ENCODE measurements at regions not wholly inside any gene's neighbourhood (a gene's known extent, or its start where the extent isn't known, plus 50 kb on each side); places are given as distances from the start of the nearest gene placed in this dataset.

- no peak for TF ChIP-seq JUND (IDR thresholded peaks at IDR 0.05; ENCODE audit: low read depth)
- in situ Hi-C loops (cut with HindIII; ENCODE audit: low pct_unique_long_range_greater_than_20kb, low sequenced_read_pairs) = no loop called here
- no peak for DNase-seq (ENCODE audit: low read depth in 1 of 2, low spot score in 1 of 2)
These were observed 190.5 kb upstream of the GALNTL6 start for GRCh38 chr4:171622729-171623128.

- TF ChIP-seq JUND (IDR thresholded peaks at IDR 0.05; ENCODE audit: low read depth) = no peak
- in situ Hi-C loops (cut with HindIII; ENCODE audit: low pct_unique_long_range_greater_than_20kb, low sequenced_read_pairs) = no loop called here
- no peak for DNase-seq (ENCODE audit: low read depth in 1 of 2, low spot score in 1 of 2)
These were observed 191.6 kb upstream of the GALNTL6 start for GRCh38 chr4:171621646-171622045.

GRCh38 chr4:171612907-171613306 lies 200.3 kb upstream of the GALNTL6 start:
- no peak for TF ChIP-seq JUND (IDR thresholded peaks at IDR 0.05; ENCODE audit: low read depth)
- no peak for DNase-seq (ENCODE audit: low read depth in 1 of 2, low spot score in 1 of 2)
- in situ Hi-C loops (cut with HindIII; ENCODE audit: low pct_unique_long_range_greater_than_20kb, low sequenced_read_pairs) = no loop called here

- no peak for DNase-seq (ENCODE audit: low read depth in 1 of 2, low spot score in 1 of 2)
- in situ Hi-C loops (cut with HindIII; ENCODE audit: low pct_unique_long_range_greater_than_20kb, low sequenced_read_pairs) = no loop called here
- TF ChIP-seq JUND (IDR thresholded peaks at IDR 0.05; ENCODE audit: low read depth) = no peak
These were observed 210.4 kb upstream of the GALNTL6 start for GRCh38 chr4:171602638-171603355.

GRCh38 chr4:171601091-171601490 lies 212.1 kb upstream of the GALNTL6 start:
- in situ Hi-C loops (cut with HindIII; ENCODE audit: low pct_unique_long_range_greater_than_20kb, low sequenced_read_pairs) = no loop called here

GRCh38 chr4:171599628-171600027 lies 213.6 kb upstream of the GALNTL6 start:
- in situ Hi-C loops (cut with HindIII; ENCODE audit: low pct_unique_long_range_greater_than_20kb, low sequenced_read_pairs) = no loop called here
- DNase-seq (ENCODE audit: low read depth in 1 of 2, low spot score in 1 of 2) = no peak
- TF ChIP-seq JUND (IDR thresholded peaks at IDR 0.05; ENCODE audit: low read depth) = no peak

More at GRCh38 chr4:171601091-171601490, 212.1 kb upstream of the GALNTL6 start:
- no peak for TF ChIP-seq JUND (IDR thresholded peaks at IDR 0.05; ENCODE audit: low read depth)
- no peak for DNase-seq (ENCODE audit: low read depth in 1 of 2, low spot score in 1 of 2)

- TF ChIP-seq JUND (IDR thresholded peaks at IDR 0.05; ENCODE audit: low read depth) = no peak
- in situ Hi-C loops (cut with HindIII; ENCODE audit: low pct_unique_long_range_greater_than_20kb, low sequenced_read_pairs) = no loop called here
- DNase-seq (ENCODE audit: low read depth in 1 of 2, low spot score in 1 of 2) = no peak
These were observed 218.9 kb upstream of the GALNTL6 start for GRCh38 chr4:171594293-171594692.

GRCh38 chr4:171590716-171591115 lies 222.5 kb upstream of the GALNTL6 start:
- TF ChIP-seq JUND (IDR thresholded peaks at IDR 0.05; ENCODE audit: low read depth) = no peak
- DNase-seq (ENCODE audit: low read depth in 1 of 2, low spot score in 1 of 2) = no peak
- in situ Hi-C loops (cut with HindIII; ENCODE audit: low pct_unique_long_range_greater_than_20kb, low sequenced_read_pairs) = no loop called here

GRCh38 chr4:171588764-171589163 lies 224.4 kb upstream of the GALNTL6 start:
- no peak for TF ChIP-seq JUND (IDR thresholded peaks at IDR 0.05; ENCODE audit: low read depth)
- no peak for DNase-seq (ENCODE audit: low read depth in 1 of 2, low spot score in 1 of 2)
- in situ Hi-C loops (cut with HindIII; ENCODE audit: low pct_unique_long_range_greater_than_20kb, low sequenced_read_pairs) = no loop called here

GRCh38 chr4:171588051-171588545 lies 225.1 kb upstream of the GALNTL6 start:
- no peak for TF ChIP-seq JUND (IDR thresholded peaks at IDR 0.05; ENCODE audit: low read depth)
- no peak for DNase-seq (ENCODE audit: low read depth in 1 of 2, low spot score in 1 of 2)
- in situ Hi-C loops (cut with HindIII; ENCODE audit: low pct_unique_long_range_greater_than_20kb, low sequenced_read_pairs) = no loop called here

- no peak for DNase-seq (ENCODE audit: low read depth in 1 of 2, low spot score in 1 of 2)
- in situ Hi-C loops (cut with HindIII; ENCODE audit: low pct_unique_long_range_greater_than_20kb, low sequenced_read_pairs) = no loop called here
- TF ChIP-seq JUND (IDR thresholded peaks at IDR 0.05; ENCODE audit: low read depth) = no peak
These were observed 229.4 kb upstream of the GALNTL6 start for GRCh38 chr4:171583790-171584189.

- DNase-seq (ENCODE audit: low read depth in 1 of 2, low spot score in 1 of 2) = no peak
- TF ChIP-seq JUND (IDR thresholded peaks at IDR 0.05; ENCODE audit: low read depth) = no peak
- in situ Hi-C loops (cut with HindIII; ENCODE audit: low pct_unique_long_range_greater_than_20kb, low sequenced_read_pairs) = no loop called here
These were observed 230.1 kb upstream of the GALNTL6 start for GRCh38 chr4:171582961-171583581.

- in situ Hi-C loops (cut with HindIII; ENCODE audit: low pct_unique_long_range_greater_than_20kb, low sequenced_read_pairs) = no loop called here
- DNase-seq (ENCODE audit: low read depth in 1 of 2, low spot score in 1 of 2) = no peak
- no peak for TF ChIP-seq JUND (IDR thresholded peaks at IDR 0.05; ENCODE audit: low read depth)
These were observed 240.0 kb upstream of the GALNTL6 start for GRCh38 chr4:171573181-171573580.
